ENCODE measurements at regions not wholly inside any gene's neighbourhood (a gene's known extent, or its start where the extent isn't known, plus 50 kb on each side); places are given as distances from the start of the nearest gene placed in this dataset.
A peak's percentile ranks its signal among the peaks of the same experiment; 100 is the strongest.

- Histone ChIP-seq H3K9me3 (no peaks in the 10 kb centered on the region), H3K4me3 (no peak overlapping the region), H3K4me1 (peaks cover 0 to 2% (median 0%) of the 10 kb centered on the region in 4 donors), H3K27ac (no peak overlapping the region), H3K27me3 (no peaks in the 10 kb centered on the region), H3K36me3 (no peaks in the 10 kb centered on the region)
- peak in 1 of 3 donors; percentile 26 for DNase-seq
- TF ChIP-seq CTCF (IDR thresholded peaks at IDR 0.05) = no peak
- no peak for TF ChIP-seq POLR2A (IDR thresholded peaks at IDR 0.05)
Observed at GRCh38 chr5:172575416-172575815, 65.6 kb upstream of the NEURL1B start.

GRCh38 chr5:172574871-172575223, 66.2 kb upstream of the NEURL1B start:
- TF ChIP-seq POLR2A (IDR thresholded peaks at IDR 0.05) (no peak), CTCF (IDR thresholded peaks at IDR 0.05) (no peak)
- H3K27me3 ChIP-seq = no peaks in the 10 kb centered on the region
- H3K4me1 ChIP-seq = peaks cover 0 to 7% (median 0%) of the 10 kb centered on the region in 4 donors
- no peak overlapping the region for H3K27ac ChIP-seq
- no peaks in the 10 kb centered on the region for H3K9me3 ChIP-seq
- no peak overlapping the region for H3K4me3 ChIP-seq
- H3K36me3 ChIP-seq = no peaks in the 10 kb centered on the region
- no peak for DNase-seq

GRCh38 chr5:172573986-172574870, 66.8 kb upstream of the NEURL1B start:
- Histone ChIP-seq H3K27me3 (no peaks in the 10 kb centered on the region), H3K4me3 (no peak overlapping the region), H3K9me3 (no peaks in the 10 kb centered on the region), H3K36me3 (no peaks in the 10 kb centered on the region), H3K4me1 (peaks cover 0 to 13% (median 0%) of the 10 kb centered on the region in 4 donors), H3K27ac (no peak overlapping the region)
- peak in 1 of 3 donors; percentile 30 for DNase-seq
- TF ChIP-seq CTCF (IDR thresholded peaks at IDR 0.05) (no peak), POLR2A (IDR thresholded peaks at IDR 0.05) (no peak)

GRCh38 chr5:172573120-172573882, 67.8 kb upstream of the NEURL1B start:
- no peak for TF ChIP-seq POLR2A (IDR thresholded peaks at IDR 0.05)
- peaks cover 0 to 19% (median 0%) of the 10 kb centered on the region in 4 donors for H3K4me1 ChIP-seq
- no peaks in the 10 kb centered on the region for H3K27me3 ChIP-seq
- H3K4me3 ChIP-seq = no peak overlapping the region
- H3K27ac ChIP-seq = no peak overlapping the region
- H3K36me3 ChIP-seq = no peaks in the 10 kb centered on the region
- peak in 1 of 3 donors; percentile 19 for DNase-seq
- H3K9me3 ChIP-seq = no peaks in the 10 kb centered on the region

GRCh38 chr5:172572440-172572839, 68.6 kb upstream of the NEURL1B start:
- H3K4me3 ChIP-seq = no peak overlapping the region
- TF ChIP-seq CTCF (IDR thresholded peaks at IDR 0.05) (no peak), POLR2A (IDR thresholded peaks at IDR 0.05) (no peak)
- H3K4me1 ChIP-seq = peaks cover 0 to 19% (median 0%) of the 10 kb centered on the region in 4 donors
- H3K27me3 ChIP-seq = no peaks in the 10 kb centered on the region
- no peaks in the 10 kb centered on the region for H3K36me3 ChIP-seq
- no peaks in the 10 kb centered on the region for H3K9me3 ChIP-seq
- DNase-seq = peak in 1 of 3 donors; percentile 11
- no peak overlapping the region for H3K27ac ChIP-seq

- Histone ChIP-seq H3K36me3 (no peaks in the 10 kb centered on the region), H3K4me3 (no peak overlapping the region), H3K4me1 (peaks cover 0 to 19% (median 0%) of the 10 kb centered on the region in 4 donors), H3K27ac (no peak overlapping the region), H3K9me3 (no peaks in the 10 kb centered on the region), H3K27me3 (no peaks in the 10 kb centered on the region)
- DNase-seq = no peak
- TF ChIP-seq POLR2A (IDR thresholded peaks at IDR 0.05) = no peak
- TF ChIP-seq CTCF (IDR thresholded peaks at IDR 0.05) = no peak
Observed at GRCh38 chr5:172571892-172572291, 69.2 kb upstream of the NEURL1B start.
